T-helper 1 cell (primary cell): ENCODE measurements at regions not wholly inside any gene's neighbourhood (a gene's known extent, or its start where the extent isn't known, plus 50 kb on each side); places are given as distances from the start of the nearest gene placed in this dataset.
A peak's percentile ranks its signal among the peaks of the same experiment; 100 is the strongest.

Experiments
- DNase-seq, 5 donors: peaks; one replicate each; pipeline ENCODE4 v3.0.0-alpha.2; 2012 to 2020

DNA sequence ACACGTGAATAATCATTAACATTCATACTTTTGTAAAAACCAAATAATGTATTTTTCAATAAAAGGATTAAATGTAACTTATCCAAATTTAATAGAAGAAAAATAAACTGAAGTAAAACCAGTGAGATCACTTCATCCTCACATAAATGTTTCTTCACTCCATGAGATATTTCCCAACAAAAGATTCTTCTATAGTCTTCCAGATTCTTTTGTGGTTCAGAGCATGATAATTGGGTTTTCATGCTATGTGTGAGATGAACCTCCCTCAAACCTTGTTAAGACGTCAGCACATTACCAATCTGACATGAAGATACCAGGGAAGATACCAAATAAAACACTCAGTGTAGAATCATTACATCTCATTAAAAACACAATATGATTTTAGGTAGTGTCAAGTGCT lies 62.9 kb upstream of the OXGR1 start:
- no peak for DNase-seq

GRCh38 chr13:97058391-97058790 lies 64.1 kb upstream of the OXGR1 start:
- no peak for DNase-seq

- no peak for DNase-seq
Observed at GRCh38 chr13:97058926-97059325, 64.7 kb upstream of the OXGR1 start.

DNA sequence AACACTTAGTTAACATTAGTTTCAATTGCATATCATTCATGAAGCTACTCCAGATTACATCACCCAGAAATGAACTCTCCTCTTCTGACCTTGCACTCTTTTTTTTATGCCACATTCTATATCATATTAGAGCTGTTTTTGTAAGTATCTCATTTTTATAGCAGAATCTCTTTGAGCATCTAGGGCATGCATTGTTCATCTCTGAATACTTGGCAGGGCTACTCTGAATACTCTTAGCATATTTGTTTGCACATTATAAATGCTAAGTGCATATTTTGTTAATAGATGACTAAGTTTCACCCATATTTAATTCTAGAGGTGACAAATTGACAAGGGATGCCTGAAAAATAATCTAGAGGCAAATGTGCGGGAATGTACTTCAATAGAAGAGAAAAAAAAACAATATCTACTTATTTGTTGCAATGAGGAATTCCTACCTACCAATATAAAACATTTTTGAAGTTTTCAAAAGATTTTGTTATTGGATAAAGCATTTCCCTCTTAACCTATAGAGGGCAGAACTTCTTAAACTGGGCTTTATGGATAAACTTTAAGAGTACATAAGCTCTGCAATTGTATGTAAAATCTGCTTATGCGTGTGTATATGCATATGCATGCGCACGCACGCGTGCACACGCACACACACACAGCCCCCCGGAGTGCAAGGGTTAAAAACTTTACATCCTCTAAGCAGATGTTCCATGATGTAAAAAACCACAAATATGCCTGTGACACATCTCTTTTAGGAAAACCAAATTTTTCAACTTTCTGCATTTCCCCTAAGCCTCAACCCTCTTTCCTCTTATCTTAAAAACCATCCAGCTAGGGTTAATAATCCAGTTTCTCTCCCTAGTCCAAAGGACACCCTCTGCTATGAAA lies 73.0 kb upstream of the OXGR1 start:
- DNase-seq = no peak

GRCh38 chr13:97068151-97068550 lies 73.9 kb upstream of the OXGR1 start:
- no peak for DNase-seq

- no peak for DNase-seq
Observed at GRCh38 chr13:97069050-97069815, 75.0 kb upstream of the OXGR1 start.

DNA sequence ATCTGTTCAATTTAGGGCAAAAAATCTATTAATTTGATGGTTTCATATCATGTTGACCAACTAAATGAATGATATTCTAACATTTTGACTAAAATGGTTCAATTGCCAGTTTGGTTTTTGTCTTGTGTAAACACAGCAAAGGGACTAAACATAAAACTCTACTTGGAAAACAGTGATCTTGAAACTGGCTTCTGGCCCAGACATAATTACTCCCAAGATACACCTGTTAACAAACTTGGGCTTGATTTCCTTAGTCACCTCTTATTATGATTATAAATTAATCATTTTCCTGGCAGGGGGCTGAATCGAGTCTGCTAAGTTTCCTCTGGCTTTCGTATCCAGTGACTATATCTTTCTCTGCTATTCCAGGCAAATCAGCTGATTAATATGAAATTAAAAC lies 78.0 kb upstream of the OXGR1 start:
- DNase-seq = no peak

DNA sequence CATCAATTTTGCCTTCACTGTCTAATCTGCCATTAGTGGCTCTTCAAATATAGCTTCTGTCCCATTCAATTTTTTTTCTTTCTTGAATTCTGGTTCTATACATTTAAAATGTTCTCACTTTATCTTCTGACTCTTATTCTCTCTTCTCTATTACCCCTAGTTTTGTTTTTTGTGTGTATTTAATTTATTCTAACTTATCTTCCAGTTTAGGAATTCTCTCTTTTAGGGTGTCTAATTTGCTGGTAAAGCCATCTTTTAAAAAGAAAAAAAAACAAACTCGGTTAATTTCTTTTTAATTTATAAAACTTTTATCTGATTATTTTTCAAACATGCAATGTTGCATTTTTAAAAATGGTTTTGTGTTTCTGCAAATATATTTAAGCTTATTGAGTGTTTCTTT lies 80.3 kb upstream of the OXGR1 start:
- no peak for DNase-seq

GRCh38 chr13:97076898-97077297 lies 82.6 kb upstream of the OXGR1 start:
- DNase-seq = no peak

DNA sequence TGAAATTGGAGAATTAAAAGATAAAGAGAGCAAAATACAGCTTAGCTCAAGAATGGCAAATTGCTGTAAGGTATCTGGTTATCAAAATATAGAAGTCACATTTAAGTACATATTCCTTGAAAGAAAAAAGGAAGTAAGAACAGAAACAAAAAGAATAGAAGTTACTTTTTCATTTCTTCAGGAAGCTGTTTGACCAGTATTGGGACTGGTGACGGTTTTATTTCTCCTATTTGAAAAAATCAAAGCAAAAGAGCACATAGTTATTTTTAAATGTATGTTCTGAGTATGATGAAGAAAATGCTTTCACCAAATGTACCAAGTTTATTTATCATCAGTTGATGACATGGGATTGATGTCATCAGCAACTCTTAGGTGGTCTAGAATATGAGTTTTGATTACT lies 83.1 kb upstream of the OXGR1 start:
- no peak for DNase-seq

DNA sequence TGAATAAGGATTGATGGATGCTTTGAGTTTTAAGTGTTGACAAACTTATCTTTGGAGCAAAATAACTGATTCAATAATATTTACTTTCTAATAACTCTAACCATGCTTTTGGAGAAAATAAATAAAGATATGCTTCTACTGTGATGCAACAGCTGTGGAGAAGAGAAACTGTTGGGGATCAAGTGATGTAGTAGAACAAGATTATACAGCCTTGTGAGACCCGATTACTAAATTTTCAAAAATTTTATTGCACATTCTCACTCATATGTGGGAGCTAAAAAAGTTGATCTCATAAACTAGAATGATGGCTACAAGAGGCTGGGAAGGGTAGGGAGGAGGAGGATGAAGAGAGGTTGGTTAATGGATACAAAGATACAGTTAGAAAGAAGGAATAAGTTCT lies 85.5 kb upstream of the OXGR1 start:
- no peak for DNase-seq

DNA sequence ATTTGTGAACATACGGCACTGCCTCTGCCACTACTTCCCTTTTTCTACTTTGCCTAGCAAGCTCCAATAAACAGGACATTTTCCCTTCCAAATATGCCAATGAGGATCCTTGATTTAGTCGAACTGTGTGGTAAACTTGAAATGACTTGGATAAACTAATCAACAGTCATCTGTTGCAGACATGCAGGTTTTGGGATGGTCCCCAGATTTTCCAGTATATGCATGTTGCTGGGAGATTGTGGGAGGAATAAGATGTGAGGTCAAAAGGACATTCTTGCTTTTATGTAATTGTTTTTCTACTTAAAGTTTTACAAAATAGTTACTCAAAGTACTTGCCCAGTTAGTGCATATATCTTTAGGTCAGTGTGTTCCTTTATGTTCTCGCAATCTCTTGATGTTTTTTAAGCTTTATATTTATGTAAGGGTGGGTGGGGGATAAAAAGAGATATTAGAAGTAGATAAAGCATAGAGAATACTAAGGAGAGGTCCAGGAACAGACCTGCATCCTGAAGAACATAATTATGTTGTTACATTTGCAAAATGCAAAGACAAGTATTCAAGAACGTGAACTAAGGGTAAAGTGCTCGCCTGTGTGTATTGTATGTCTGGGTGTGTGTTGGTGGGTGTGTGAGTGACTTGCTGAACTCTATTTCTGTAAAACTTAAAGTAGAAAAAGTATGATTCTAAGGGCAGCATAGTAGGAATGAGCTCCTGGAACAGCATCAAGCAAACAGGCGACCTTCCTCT lies 88.4 kb upstream of the OXGR1 start:
- DNase-seq = no peak

DNA sequence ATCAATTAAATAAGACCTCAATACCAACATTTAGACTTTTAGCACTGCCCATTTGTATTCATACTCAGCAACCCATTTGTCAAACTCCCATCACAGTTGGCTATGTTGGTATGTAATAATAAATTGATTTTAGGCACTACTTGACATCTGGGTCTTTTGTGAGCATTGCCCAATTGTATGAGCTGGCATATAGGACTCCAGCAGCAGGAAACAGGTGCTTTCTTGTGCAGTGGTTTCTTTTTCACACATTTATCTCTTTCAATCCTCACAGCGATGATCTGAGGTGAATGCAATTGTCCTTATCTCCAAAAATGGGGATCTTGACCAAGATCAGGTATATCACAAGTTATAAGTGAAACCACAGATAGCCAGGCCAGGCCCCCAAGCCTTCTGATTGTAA lies 96.9 kb upstream of the OXGR1 start:
- DNase-seq = no peak

GRCh38 chr13:97100821-97101220 lies 106.5 kb upstream of the OXGR1 start:
- DNase-seq = no peak

DNA sequence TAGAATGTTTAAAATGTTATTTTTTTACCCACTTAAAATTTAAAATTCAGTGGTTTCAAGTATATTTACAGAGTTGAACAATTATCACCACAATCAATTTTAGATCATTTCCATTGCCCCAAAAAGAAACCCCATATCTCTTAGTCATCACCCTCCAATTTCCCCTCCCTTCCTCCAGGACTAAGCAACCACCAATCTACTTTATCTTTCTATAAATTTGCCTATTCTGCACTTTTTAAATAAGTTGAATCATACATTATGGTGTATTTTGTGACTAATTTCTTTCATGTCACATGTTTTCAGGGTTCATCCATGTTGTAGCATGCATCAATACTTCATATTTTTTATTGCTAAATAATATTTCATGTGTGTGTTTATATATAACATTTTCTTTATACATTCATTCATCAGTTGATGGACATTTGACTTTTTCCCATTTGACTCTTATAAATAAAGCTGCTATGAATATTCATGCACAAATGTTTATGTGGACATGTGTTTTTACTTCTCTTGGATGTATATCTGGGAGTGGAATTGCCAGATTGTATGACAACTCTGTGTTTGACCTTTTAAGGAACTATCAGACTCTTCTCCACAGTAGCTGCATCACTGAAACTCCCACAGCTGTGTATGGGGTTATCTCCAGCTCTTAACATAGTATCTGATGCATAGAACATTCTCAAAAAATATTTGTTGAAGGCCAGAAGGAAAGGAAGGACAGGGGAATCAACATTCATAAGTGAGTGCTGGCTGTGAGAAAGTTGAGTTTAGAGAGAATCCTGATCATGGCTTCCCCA lies 107.8 kb upstream of the OXGR1 start:
- no peak for DNase-seq

DNA sequence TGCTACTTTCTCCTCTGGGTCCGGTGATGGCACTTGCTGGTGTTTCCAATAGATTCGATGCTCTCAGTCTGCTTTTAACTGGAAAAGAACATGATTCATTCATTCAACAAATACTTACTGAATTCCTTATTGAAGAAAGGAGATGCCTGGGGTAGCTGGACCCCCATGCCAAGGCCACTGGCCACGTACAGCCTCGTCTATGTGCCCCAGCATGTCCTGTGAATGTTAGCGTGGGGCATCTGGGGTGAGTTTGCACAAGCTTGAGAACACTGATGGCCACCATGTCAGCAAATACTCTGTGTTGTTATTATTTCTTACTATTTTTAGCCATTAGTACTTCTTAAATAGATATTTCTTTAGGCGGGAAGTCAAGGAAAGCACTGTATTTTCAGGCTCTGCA lies 112.0 kb upstream of the OXGR1 start:
- DNase-seq = no peak

- no peak for DNase-seq
Observed at GRCh38 chr13:97107815-97108529, 113.7 kb upstream of the OXGR1 start.

DNA sequence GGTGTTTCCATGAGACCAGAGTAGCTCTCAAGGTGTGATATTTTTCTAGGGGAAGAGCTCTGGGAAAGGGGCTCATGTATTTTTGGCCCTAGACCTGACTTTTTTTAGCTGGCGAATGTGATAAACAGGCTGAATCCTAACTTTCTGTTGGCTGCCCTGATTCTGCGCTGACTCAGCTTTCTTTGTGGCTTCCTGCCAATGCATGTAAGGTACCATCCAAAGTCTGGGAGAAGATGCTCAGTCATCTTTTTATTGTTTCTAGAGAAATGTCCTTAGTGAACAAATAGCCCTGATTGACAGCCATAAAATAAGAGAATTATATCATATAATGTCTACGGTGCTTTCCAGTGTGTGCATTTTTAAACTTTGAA lies 113.6 kb upstream of the MBNL2 start:
- no peak for DNase-seq

- DNase-seq = no peak
Observed at GRCh38 chr13:97109256-97109655, 112.9 kb upstream of the MBNL2 start.

GRCh38 chr13:97109841-97110492 lies 112.2 kb upstream of the MBNL2 start:
- peak; percentile 51 to 72 (median 68) for DNase-seq

DNA sequence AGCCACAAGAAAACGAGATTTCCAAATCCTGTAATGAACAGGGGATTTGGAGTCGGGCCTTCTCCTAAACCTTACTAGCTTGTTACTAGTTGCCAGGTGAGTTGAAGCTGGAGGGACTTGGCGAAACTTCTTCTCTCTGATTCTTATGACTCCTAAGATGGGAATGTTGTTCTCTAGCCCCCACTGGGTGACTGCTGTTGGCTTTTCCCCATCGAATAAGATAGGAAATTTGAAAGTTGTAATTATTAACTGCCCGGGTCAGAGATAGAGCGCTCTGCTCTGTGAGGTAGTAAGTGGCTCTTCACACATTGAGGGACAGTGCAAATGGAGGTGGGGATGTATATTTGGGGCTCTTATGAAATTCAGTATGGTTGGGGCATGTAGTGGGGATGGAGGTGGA lies 111.2 kb upstream of the MBNL2 start:
- DNase-seq = no peak
